ENCODE measurements at regions not wholly inside any gene's neighbourhood (a gene's known extent, or its start where the extent isn't known, plus 50 kb on each side); places are given as distances from the start of the nearest gene placed in this dataset.

DNA sequence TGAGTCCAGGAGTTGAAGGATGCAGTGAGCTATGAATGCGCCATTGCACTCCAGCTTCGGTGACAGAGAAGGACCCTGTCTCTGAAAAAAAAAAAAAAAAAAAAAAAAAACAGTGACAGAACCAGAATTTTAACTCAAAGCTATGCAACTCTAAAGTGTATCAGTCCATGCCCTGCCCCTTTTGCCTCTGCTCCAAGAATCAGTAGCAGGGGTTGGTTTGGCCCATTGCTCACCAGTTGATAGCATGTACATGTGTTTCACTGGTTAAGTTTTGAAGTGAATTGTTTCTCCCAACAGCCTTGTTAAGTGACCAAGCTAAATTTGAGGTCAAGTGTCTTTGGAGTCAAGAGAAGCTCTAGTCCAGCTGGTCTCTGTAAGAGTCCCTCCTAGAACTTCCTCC, 245.9 kb downstream of the PLPP3 start:
- H3K18ac ChIP-seq (ENCODE audit: extremely low read depth, low read length): no peak overlapping the region
- no peak overlapping the region for H2AFZ ChIP-seq (ENCODE audit: low read length)
- no peak overlapping the region for H3K9ac ChIP-seq (replicated peaks in 1 of 4; ENCODE audit: extremely low read depth in 1 of 4, low read depth in 3 of 4, low read length in 3 of 4)
- H3K23me2 ChIP-seq (ENCODE audit: low read depth, low read length): no peaks in the 10 kb centered on the region
- H3K4me3 ChIP-seq (ENCODE audit: extremely low read depth in 1 of 4, insufficient read depth in 2 of 4, low read depth in 3 of 4, low read length in 4 of 4): no peak overlapping the region
- no peak for DNase-seq (ENCODE audit: low read depth in 1 of 2, low spot score in 2 of 2)
- H3K27me3 ChIP-seq (replicated peaks in 1 of 4; ENCODE audit: control insufficient read depth in 3 of 4, extremely low read depth in 1 of 4, insufficient read depth in 3 of 4, low read length in 3 of 4): no peaks in the 10 kb centered on the region
- H3K79me1 ChIP-seq (ENCODE audit: low read depth, low read length): no peaks in the 10 kb centered on the region
- no peaks in the 10 kb centered on the region for H4K20me1 ChIP-seq (replicated peaks in 1 of 2; ENCODE audit: control insufficient read depth in 1 of 2, insufficient read depth in 2 of 2, low read length in 2 of 2)
- H3K4ac ChIP-seq (replicated peaks; ENCODE audit: insufficient read length, low read depth, low read length): no peak overlapping the region
- H2BK120ac ChIP-seq (replicated peaks; ENCODE audit: low read depth, low read length): no peak overlapping the region
- H3K36me3 ChIP-seq (ENCODE audit: control insufficient read depth in 2 of 4, insufficient read depth in 4 of 4, low read length in 3 of 4): no peaks in the 10 kb centered on the region
- no peak overlapping the region for H3K23ac ChIP-seq (ENCODE audit: insufficient read length)
- no peaks in the 10 kb centered on the region for H3K79me2 ChIP-seq (ENCODE audit: control insufficient read depth in 1 of 2, insufficient read depth in 2 of 2, low read length in 2 of 2)
- WGBS, 2 experiments (ENCODE audit: extremely low coverage in 1 of 2, insufficient coverage in 1 of 2, insufficient read length in 1 of 2, insufficient replicate concordance in 2 of 2, low coverage in 1 of 2, low lambda C conversion rate in 2 of 2, missing lambda C conversion rate in 1 of 2): 94% methylated on average over 2 of the region's 2 CpGs; no CpG with 5 or more reads in 1 of the 2 experiments
- peaks cover 0 to 2% (median 0%) of the 10 kb centered on the region in 4 experiments; a peak in 3 of 7 replicates for H3K4me1 ChIP-seq (replicated peaks in 1 of 4; ENCODE audit: control insufficient read depth in 3 of 4, insufficient read depth in 4 of 4, low read length in 3 of 4)
- H2BK12ac ChIP-seq (ENCODE audit: low read depth, low read length): no peak overlapping the region
- H2AK5ac ChIP-seq (ENCODE audit: low read depth, low read length): no peak overlapping the region
- H3K14ac ChIP-seq (ENCODE audit: insufficient read length): no peak overlapping the region
- no peak overlapping the region for H3K27ac ChIP-seq (ENCODE audit: low read depth, low read length)
- H2BK5ac ChIP-seq (ENCODE audit: low read depth, low read length): no peak overlapping the region
- H3K56ac ChIP-seq (replicated peaks; ENCODE audit: insufficient read length, low read depth, low read length): no peak overlapping the region
- no peak overlapping the region for H4K91ac ChIP-seq (replicated peaks; ENCODE audit: insufficient read length, low read length)
- no peaks in the 10 kb centered on the region for H3K9me3 ChIP-seq (ENCODE audit: insufficient read depth in 2 of 2, low read depth in 1 of 2, low read length in 1 of 2)
- no peak for FAIRE-seq
- POLR2A ChIA-PET (ENCODE audit: partially characterized antibody): no interaction called here
- H3K4me2 ChIP-seq (ENCODE audit: insufficient read depth in 1 of 2, low read depth in 2 of 2, low read length in 2 of 2): no peak overlapping the region
- no peak overlapping the region for H4K5ac ChIP-seq (ENCODE audit: insufficient read length, low read depth, low read length)
- no peak overlapping the region for H2BK20ac ChIP-seq (ENCODE audit: low read length)
- CTCF ChIA-PET (ENCODE audit: partially characterized antibody): interaction anchor here (1.4 kb wide), 1 partner anchor 13 kb away, joined by 3 read pairs; no protein-coding TSS in a partner anchor
- H4K8ac ChIP-seq (ENCODE audit: extremely low read depth, insufficient read depth, low read length): no peak overlapping the region
- no peak overlapping the region for H2BK15ac ChIP-seq (ENCODE audit: low read length)
- TF ChIP-seq SRF (IDR thresholded peaks at IDR 0.05; ENCODE audit: low read depth, low read length) (no peak), FOSL1 (IDR thresholded peaks at IDR 0.05; ENCODE audit: insufficient read depth, low read depth, low read length) (no peak), SP4 (IDR thresholded peaks at IDR 0.05; ENCODE audit: low read length) (no peak), SIN3A (conservative IDR thresholded peaks at IDR 0.05 in 1 of 2, IDR thresholded peaks at IDR 0.05 in 1 of 2; ENCODE audit: low read depth in 1 of 2, low read length in 2 of 2) (no peak), RFX5 (IDR thresholded peaks at IDR 0.05; ENCODE audit: borderline replicate concordance, low read depth, low read length) (no peak)
